Amygdala (tissue), 56 donors: ENCODE measurements at regions not wholly inside any gene's neighbourhood (a gene's known extent, or its start where the extent isn't known, plus 50 kb on each side); places are given as distances from the start of the nearest gene placed in this dataset.

ENCODE experiments used
- DNase-seq, 56 donors: peaks; one replicate each; lab custom pipeline; 2025; lab: John Stamatoyannopoulos, UW

DNA sequence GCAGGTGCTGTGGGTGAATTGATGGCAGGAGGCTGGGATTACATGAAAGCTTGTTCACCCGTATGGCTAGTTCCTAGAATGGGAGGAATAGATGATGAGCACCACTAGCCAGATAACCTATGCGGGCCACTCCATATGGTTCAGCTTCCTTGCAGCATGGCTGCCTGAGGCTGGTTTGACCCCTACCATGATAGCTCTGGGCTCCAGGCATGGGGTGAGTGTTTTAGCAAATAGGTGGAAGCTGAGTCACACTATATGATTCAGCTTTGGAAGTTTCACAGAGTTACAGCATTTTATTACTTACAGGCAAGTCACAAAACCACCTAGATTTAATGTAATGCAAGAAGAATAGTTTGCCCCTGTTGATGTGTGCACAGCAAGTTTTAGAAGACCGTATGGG, 603.2 kb downstream of the STIM2 start:
- DNase-seq: no peak

DNA sequence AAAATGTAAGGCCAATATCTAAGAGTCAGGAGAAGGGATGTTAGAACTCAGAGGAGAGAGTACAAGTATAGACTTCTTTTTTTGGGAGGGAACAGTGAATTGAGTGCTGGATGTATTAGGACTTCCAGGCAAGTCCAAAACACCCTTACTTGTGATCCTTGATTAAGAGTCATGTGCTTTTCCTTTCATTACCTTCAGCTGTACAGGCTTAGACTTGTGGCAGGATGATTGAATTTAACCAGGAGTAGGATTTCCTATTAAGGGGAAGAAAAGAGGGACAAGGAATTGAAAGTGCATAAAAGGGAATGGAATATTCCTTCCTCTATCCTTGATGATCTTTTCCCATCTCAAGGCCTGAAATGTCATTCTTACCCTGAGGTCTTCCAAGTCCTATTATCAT, 606.7 kb downstream of the STIM2 start:
- DNase-seq: no peak

DNA sequence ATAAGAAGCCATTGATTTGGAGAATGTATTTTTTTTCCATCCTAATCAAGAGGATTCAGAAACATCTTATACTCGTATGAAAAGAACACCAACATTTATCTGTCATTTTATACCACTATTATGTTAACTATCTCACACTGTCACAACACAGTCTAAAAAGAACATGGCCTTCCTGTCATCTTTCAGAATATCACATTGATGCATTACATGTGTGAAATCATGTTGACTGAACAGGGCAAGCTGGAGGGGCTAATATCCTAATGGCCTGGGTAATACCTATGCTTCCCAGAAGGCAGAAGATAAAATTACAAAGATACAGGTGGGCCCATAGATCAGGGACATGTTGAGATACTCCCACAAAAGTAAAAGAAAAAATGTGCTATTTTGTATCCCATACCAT, 611.7 kb downstream of the STIM2 start:
- DNase-seq: no peak

- DNase-seq: no peak
Observed at GRCh38 chr4:27474691-27475090, 614.0 kb downstream of the STIM2 start.

DNA sequence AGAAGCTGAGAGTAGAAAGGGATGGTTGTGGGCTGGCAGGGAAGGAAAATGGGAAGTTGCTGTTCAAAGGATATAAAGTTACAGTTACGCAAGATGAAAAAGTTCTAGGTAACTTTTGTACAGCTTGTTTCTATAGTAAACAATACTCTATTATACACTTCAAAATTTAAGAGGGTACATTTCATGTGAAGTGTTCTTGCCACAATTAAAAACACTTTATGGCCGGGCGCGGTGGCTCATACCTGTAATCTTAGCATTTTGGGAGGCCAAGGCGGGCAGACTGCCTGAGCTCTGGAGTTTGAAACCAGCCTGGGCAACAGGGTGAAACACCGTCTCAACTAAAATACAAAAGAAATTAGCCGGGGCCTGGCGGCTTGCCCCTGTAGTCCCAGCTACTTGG, 623.6 kb downstream of the STIM2 start:
- no peak for DNase-seq

DNA sequence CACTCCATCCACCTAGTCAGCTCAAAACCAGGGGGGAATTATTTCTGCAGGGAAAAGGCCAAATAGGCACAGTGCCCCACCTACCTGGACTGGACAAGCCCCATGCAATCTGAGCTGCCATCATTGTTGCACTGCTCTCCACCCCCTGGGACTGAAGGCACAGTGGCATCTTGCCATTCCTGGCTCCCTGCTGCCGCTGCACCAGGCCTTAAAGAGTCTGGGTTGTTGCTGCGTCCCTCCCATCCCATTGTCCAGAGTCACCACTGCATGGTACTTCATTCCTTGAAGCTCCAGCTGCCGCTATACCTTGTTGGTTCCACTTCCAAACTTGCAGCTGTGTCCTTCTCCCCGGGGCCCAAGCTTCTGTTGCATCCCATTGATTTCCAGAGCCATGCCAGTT, 629.7 kb downstream of the STIM2 start:
- DNase-seq: no peak

DNA sequence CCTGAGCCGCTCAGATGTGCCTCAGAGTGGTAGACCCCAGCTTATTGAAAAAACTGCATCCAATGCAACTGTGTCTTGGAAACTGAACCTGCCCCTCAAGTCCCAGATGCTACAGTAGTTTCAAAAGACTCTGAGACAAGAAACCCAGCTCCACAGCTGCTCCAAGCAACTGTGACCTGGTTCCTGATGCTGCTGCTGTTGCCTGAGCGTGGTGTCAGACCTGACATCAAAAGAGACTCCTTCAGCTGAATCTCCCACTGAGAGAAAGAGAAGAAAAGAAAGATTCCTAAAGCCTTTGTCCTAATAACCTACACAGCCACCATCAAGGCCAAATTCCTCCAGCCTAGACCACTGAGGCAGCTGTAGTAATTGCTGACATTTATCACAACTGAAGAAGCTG, 630.1 kb downstream of the STIM2 start:
- no peak for DNase-seq

- no peak for DNase-seq
Observed at GRCh38 chr4:27506401-27506800, 645.8 kb downstream of the STIM2 start.

- no peak for DNase-seq
Observed at GRCh38 chr4:27514711-27515110, 654.1 kb downstream of the STIM2 start.

DNA sequence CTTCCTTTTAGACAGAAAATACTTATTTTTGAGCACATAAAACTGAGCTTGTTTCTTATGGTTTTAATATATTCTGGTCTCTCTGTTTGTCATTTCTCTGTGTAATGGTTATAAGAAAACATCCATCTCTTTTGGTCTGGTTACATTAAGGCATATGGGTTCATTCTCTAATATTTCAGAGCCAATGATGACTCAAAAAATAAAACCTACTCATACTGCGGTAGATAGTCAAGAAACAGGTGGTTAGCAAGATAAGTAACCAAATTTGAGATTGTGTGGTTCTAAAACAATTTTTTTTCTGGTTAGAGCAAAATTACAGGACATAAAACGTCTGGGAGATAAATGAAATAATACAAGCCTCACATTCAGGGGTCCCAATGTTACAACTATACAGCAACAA, 654.5 kb downstream of the STIM2 start:
- no peak for DNase-seq

- no peak for DNase-seq
Observed at GRCh38 chr4:27518876-27519275, 658.2 kb downstream of the STIM2 start.

- no peak for DNase-seq
Observed at GRCh38 chr4:27524224-27524623, 663.6 kb downstream of the STIM2 start.

DNA sequence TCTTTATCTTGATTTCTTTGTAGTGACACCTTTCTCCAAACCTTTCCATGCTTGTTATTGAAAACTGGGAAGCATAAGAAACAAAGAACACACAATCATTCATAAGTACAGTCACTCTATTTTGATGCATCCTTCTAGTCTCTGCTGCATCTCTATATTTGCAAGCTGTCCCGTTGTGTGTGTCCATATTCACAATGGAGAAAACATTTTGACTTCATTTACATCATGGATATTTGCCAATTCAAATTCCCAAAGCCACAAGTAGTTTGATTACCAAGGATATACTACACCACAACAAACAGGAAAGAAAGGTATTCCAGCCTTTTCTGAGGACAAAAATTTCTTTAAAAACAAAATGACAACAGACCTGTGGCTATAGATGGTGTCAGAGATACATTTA, 673.8 kb downstream of the STIM2 start:
- no peak for DNase-seq

- DNase-seq: no peak
Observed at GRCh38 chr4:27568236-27568951, 707.8 kb downstream of the STIM2 start.

- no peak for DNase-seq
Observed at GRCh38 chr4:27568952-27569319, 708.3 kb downstream of the STIM2 start.

DNA sequence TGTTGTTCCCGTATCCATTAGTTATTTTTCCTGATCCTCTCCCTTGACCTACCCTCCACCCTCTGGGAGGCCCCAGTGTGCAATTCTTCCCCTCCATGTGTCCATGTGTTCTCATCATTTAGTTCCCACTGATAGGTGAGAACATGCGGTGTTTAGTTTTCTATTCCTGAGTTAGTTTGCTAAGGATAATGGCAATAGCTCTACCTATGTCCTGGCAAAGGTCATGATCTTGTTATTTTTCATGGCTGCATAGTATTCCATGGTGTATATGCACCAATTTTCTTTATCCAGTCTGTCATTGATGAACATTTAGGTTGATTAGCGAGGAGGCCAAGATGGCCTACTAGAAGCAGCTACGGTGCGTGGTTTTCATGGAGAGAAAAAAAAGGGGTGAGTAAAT, 714.1 kb downstream of the STIM2 start:
- DNase-seq: no peak

DNA sequence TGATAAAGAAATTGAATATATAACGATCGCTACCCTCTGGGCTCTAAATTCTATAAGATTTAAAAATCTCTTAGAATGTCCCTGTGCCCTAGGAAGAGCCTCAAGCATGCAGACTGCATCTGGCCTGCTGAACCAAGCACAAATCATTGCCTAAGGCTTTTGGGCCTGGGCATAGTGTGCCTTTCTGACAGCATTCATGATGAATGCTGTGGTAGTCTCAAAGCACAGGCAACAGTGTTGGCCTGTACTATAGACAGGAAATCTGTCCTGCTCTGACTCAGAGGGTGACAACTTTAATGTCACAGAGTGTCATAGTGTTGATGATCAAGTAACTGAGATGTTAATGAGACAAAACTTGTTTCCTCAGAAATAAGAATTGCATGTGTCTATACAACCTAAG, 717.3 kb downstream of the STIM2 start:
- no peak for DNase-seq

- DNase-seq: no peak
Observed at GRCh38 chr4:27592738-27593137, 732.1 kb downstream of the STIM2 start.

DNA sequence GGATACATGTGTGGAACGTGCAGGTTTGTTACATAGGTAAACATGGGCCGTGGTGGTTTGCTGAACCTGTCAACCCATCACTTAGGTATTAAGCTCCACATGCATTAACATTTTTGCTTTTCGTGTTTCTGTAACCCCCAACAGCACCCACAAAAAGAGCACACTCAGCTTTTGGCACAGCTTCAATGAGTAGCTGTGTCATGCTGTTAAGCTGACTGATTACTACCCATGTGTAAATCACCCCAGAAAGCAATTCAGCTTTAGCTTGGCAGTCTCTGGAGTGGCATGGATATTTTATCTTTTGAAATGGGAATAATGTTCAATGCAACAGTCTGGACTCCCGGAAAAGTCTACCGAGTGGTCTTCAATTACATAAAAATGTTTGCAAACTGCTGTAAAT, 734.3 kb downstream of the STIM2 start:
- no peak for DNase-seq

DNA sequence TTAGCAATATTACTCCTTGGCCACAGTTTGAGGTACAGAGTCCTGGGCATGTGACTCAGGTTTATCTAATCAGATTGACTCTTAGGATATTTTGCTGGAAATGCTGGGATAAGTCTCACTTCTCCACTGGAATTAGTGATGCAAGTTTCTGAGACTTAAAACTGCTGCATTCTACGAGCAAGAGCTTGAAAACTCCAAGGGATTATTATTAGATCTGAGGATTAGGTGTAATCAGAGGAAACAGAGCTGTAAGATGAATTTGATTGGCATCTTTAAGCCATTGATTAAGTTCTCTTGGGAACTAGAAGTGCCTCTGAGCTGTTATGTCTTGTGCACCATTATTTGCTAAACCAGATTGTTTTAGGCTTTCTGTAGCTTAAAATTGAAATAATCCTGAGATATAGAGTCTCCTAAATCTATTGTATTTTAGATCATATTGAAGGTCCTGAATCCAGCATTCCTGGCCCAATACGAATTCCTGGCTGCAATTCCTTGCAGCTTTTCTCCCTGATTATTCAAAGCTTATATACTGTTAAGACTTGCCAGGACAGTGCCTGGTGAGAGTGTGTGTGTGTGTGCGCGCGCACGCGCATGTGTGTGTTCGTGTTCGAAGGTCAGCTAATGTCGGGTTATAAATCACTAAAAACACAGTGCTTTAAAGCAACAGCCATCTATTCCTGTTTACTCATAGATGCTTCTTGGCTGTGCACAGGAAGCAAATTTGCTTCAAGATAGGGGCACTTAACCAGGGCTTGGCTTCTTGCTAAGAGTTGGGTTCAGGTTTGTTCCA, 735.1 kb downstream of the STIM2 start:
- no peak for DNase-seq

- DNase-seq: no peak
Observed at GRCh38 chr4:27602172-27602571, 741.5 kb downstream of the STIM2 start.

DNA sequence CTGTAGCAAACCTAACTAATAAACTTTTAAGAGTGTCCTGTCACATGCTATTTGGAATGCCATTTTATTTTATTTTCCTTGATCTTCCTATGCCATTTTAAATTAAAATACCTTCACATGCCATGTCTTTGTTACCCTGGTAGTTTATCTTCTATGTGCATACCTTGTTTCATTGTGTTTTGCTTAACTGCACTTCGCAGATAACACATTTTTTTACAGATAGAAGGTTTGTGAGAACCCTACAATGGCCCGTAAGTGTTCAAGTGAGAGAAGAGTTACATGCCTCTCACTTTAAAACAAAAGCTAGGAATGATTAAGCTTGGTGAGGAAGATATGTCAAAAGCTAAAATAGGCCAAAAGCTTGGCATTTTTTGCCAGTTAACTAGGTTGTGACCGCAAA, 744.1 kb downstream of the STIM2 start:
- no peak for DNase-seq
